Natural killer cell (primary cell): ENCODE measurements at regions not wholly inside any gene's neighbourhood (a gene's known extent, or its start where the extent isn't known, plus 50 kb on each side); places are given as distances from the start of the nearest gene placed in this dataset.

Source experiments
- ATAC-seq, 3 donors: fragments of 150-1000 bp in 2 of 3; fragments of 200-7000 bp in 1 of 3; cut with Tn5 transposase; 1 replicate in 1 of 3; 2 replicates in 2 of 3; pipeline ENCODE4 v1.10.0; 2021; ENCODE audit warnings: mild to moderate bottlenecking in 2 of 3, moderate library complexity in 2 of 3
- DNase-seq, 2 donors: peaks; one replicate each; pipeline versions ENCODE4 v3.0.0 to v3.0.0-alpha.2; 2013 to 2021; ENCODE audit warnings: mixed read lengths in 1 of 2
- H3K27ac ChIP-seq: one replicate; pipeline ENCODE4 v1.5.1; 2013; ENCODE audit warnings: mild to moderate bottlenecking, low read length
- H3K27me3 ChIP-seq: one replicate; pipeline ENCODE4 v1.6.1; 2013; ENCODE audit warnings: low read length; ENCODE audit not compliant: control insufficient read depth, insufficient read depth
- H3K36me3 ChIP-seq: one replicate; pipeline ENCODE4 v1.6.1; 2013; ENCODE audit warnings: low read length; ENCODE audit not compliant: control insufficient read depth, insufficient read depth
- H3K4me1 ChIP-seq: one replicate; pipeline ENCODE4 v1.6.1; 2013; ENCODE audit warnings: low read length; ENCODE audit not compliant: control insufficient read depth, insufficient read depth
- H3K4me3 ChIP-seq: one replicate; pipeline ENCODE4 v1.5.1; 2013; ENCODE audit warnings: low read length
- H3K9me3 ChIP-seq: one replicate; pipeline ENCODE4 v1.6.1; 2013; ENCODE audit warnings: low read length; ENCODE audit not compliant: control insufficient read depth, insufficient read depth
- H3K27ac Mint-ChIP-seq, 2 donors: one replicate each; pipeline ENCODE4 v1.8.0; 2022; ENCODE audit warnings: mild to moderate bottlenecking in 2 of 2, mixed read lengths in 2 of 2, moderate library complexity in 1 of 2
- H3K27me3 Mint-ChIP-seq, 2 donors: one replicate each; pipeline ENCODE4 v1.8.0; 2022; ENCODE audit warnings: low read depth in 2 of 2, mixed read lengths in 2 of 2
- H3K36me3 Mint-ChIP-seq: one replicate; pipeline ENCODE4 v1.8.0; 2022; ENCODE audit warnings: mixed read lengths
- H3K4me1 Mint-ChIP-seq, 2 donors: one replicate each; pipeline ENCODE4 v1.8.0; 2022; ENCODE audit warnings: mixed read lengths in 2 of 2
- H3K4me3 Mint-ChIP-seq: one replicate; pipeline ENCODE4 v1.8.0; 2022; ENCODE audit warnings: mild to moderate bottlenecking, moderate library complexity, mixed read lengths
- H3K9me3 Mint-ChIP-seq, 2 donors: one replicate each; pipeline ENCODE4 v1.8.0; 2022; ENCODE audit warnings: mixed read lengths in 2 of 2
- WGBS: methylation state at CpG from one replicate; pipeline ENCODE4 v1.1.7; 2013; ENCODE audit warnings: missing lambda C conversion rate; ENCODE audit not compliant: insufficient coverage; 5-methylcytosine and 5-hydroxymethylcytosine counted together
- intact Hi-C: fragments of 100-400 bp; cut with micrococcal nuclease; formaldehyde crosslinking; loops from one replicate; pipeline ENCODE4 v1.14.2; 2022
- TF ChIP-seq, protein P1 (sequence below): fragments of 200-600 bp; IDR thresholded peaks from one replicate; pipeline ENCODE4 v1.8.0; 2022; ENCODE audit warnings: antibody characterized with exemption

DNA sequence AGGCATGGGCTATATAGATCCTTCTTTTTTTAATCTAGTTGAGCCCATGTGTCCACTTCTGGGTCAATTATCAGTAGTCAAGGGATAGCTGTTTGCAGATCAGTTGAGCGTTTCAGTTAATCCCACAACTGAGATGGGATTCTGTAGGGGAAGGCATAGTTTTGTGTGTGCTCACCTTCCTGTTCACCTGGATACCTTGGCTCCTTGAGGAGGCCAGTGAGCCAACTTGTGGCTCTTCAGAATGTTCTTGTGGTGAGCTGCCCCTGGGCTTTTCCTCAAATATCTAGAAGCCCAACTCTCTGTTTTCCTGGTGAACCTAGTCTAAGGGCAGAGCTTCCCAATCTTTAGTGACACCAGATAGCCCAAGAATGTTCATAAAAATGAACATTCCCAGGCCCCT, 302.9 kb upstream of the TBX3 start:
- Mint-ChIP-seq H3K9me3 (peaks cover 11 to 16% of the 10 kb centered on the region in 2 donors), H3K4me3 (no peak overlapping the region), H3K27me3 (no peaks in the 10 kb centered on the region), H3K4me1 (no peaks in the 10 kb centered on the region), H3K27ac (no peak overlapping the region), H3K36me3 (no peaks in the 10 kb centered on the region)
- DNase-seq (no peak), ATAC-seq (no peak)
- 90% methylated on average over 1 of the region's 1 CpG for WGBS
- intact Hi-C loops: no loop called here
- no peak overlapping the region for H3K4me3 ChIP-seq
- H3K9me3 ChIP-seq: no peaks in the 10 kb centered on the region
- H3K4me1 ChIP-seq: no peaks in the 10 kb centered on the region
- H3K36me3 ChIP-seq: no peaks in the 10 kb centered on the region
- TF ChIP-seq, protein P1, sequence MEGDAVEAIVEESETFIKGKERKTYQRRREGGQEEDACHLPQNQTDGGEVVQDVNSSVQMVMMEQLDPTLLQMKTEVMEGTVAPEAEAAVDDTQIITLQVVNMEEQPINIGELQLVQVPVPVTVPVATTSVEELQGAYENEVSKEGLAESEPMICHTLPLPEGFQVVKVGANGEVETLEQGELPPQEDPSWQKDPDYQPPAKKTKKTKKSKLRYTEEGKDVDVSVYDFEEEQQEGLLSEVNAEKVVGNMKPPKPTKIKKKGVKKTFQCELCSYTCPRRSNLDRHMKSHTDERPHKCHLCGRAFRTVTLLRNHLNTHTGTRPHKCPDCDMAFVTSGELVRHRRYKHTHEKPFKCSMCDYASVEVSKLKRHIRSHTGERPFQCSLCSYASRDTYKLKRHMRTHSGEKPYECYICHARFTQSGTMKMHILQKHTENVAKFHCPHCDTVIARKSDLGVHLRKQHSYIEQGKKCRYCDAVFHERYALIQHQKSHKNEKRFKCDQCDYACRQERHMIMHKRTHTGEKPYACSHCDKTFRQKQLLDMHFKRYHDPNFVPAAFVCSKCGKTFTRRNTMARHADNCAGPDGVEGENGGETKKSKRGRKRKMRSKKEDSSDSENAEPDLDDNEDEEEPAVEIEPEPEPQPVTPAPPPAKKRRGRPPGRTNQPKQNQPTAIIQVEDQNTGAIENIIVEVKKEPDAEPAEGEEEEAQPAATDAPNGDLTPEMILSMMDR: no peak
- H3K27me3 ChIP-seq: no peaks in the 10 kb centered on the region
- no peak overlapping the region for H3K27ac ChIP-seq

DNA sequence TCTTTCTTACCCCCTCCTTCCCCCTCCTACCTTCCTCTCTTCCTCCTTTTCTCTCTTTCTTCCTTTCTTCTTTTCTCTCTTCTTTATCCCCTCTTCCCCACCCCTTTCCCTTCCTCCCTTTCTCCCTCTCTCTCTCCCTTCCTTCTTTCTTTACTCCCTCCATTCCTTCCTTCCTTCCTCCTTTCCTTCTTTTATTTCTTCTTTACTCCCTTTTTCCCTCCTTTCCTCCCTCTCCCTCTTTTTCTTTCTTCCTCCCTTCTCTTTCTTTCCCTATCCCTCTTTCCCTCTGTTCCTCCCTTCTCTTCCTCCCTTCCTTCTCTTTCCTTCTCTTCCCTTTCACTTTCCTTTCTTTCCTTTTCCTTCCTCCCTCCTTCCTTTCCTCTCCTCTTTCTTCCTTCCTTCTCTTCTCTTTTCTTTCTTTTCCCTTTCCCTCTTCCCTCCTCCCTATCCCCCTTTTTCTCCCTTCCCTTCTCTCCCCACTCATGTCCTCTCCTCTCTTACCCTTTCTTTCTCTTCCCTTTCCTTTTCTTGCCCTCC, 302.3 kb upstream of the TBX3 start:
- no peaks in the 10 kb centered on the region for H3K4me1 ChIP-seq
- Mint-ChIP-seq H3K4me3 (no peak overlapping the region), H3K27me3 (no peaks in the 10 kb centered on the region), H3K4me1 (no peaks in the 10 kb centered on the region), H3K9me3 (peaks cover 12 to 16% of the 10 kb centered on the region in 2 donors), H3K36me3 (no peaks in the 10 kb centered on the region), H3K27ac (no peak overlapping the region)
- no peak overlapping the region for H3K4me3 ChIP-seq
- H3K27ac ChIP-seq: no peak overlapping the region
- TF ChIP-seq, protein P1: no peak
- no peak for DNase-seq
- no peaks in the 10 kb centered on the region for H3K36me3 ChIP-seq
- H3K9me3 ChIP-seq: no peaks in the 10 kb centered on the region
- H3K27me3 ChIP-seq: no peaks in the 10 kb centered on the region
- intact Hi-C loops: no loop called here
- ATAC-seq: no peak

DNA sequence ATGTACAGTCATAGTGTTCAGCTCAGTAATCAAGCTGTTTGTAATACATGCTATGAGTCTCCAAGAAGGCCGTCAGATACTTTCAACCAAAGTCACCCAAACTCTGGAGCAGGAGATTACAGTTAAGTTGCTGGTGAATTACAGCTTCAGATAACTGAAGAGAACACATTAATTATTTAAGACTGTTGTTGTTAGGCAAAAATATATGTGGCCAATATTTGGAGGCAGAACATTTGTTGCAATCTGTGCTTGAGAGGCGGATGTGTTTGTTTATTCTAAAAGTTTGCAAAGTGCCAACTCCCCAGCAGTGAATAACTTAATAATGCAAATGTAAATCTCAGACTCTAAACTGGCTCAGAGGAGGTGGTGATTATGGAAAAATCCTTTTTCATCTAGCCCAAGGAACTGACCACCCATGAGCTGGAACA, 300.7 kb upstream of the TBX3 start:
- no peak for ATAC-seq
- Mint-ChIP-seq H3K9me3 (peaks cover 13 to 14% of the 10 kb centered on the region in 2 donors), H3K27me3 (no peaks in the 10 kb centered on the region), H3K27ac (no peak overlapping the region), H3K36me3 (no peaks in the 10 kb centered on the region), H3K4me1 (no peaks in the 10 kb centered on the region), H3K4me3 (no peak overlapping the region)
- H3K27me3 ChIP-seq: no peaks in the 10 kb centered on the region
- TF ChIP-seq, protein P1: no peak
- intact Hi-C loops: no loop called here
- no peak for DNase-seq
- H3K27ac ChIP-seq: no peak overlapping the region
- H3K36me3 ChIP-seq: no peaks in the 10 kb centered on the region
- WGBS: 84% methylated on average over 2 of the region's 2 CpGs
- no peak overlapping the region for H3K4me3 ChIP-seq
- no peaks in the 10 kb centered on the region for H3K9me3 ChIP-seq
- no peaks in the 10 kb centered on the region for H3K4me1 ChIP-seq

DNA sequence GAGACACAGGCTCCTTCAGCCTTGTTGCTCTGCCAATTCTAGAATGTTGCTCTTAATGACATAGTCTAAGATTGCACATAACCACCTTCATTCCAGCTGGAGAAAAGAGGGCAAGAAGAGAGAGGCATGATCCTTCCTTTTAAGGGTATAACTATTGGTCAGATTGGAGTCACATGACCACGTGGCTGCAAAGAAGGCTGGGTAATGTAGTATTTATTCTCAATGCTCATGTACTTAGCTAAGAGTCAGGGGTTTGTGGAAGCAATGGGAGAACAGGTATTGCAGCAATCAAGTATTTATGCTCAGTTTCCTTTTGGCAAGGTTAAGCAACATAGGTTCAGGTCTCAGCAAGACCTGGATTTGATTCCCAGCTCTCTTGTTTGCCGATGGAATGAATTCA, 298.8 kb upstream of the TBX3 start:
- intact Hi-C loops: no loop called here
- no peak overlapping the region for H3K27ac ChIP-seq
- H3K4me3 ChIP-seq: no peak overlapping the region
- no peak overlapping the region for H3K27ac Mint-ChIP-seq
- H3K4me3 Mint-ChIP-seq: no peak overlapping the region
- H3K36me3 Mint-ChIP-seq: no peaks in the 10 kb centered on the region
- H3K4me1 Mint-ChIP-seq: no peaks in the 10 kb centered on the region
- peaks cover 11 to 15% of the 10 kb centered on the region in 2 donors for H3K9me3 Mint-ChIP-seq
- no peaks in the 10 kb centered on the region for H3K36me3 ChIP-seq
- DNase-seq: no peak
- no peaks in the 10 kb centered on the region for H3K27me3 ChIP-seq
- no peaks in the 10 kb centered on the region for H3K4me1 ChIP-seq
- TF ChIP-seq, protein P1: no peak
- WGBS: 13% methylated on average over 1 of the region's 2 CpGs
- H3K27me3 Mint-ChIP-seq: no peaks in the 10 kb centered on the region
- H3K9me3 ChIP-seq: no peaks in the 10 kb centered on the region
- no peak for ATAC-seq
